HG02678 (cell line): ENCODE measurements at regions not wholly inside any gene's neighbourhood (a gene's known extent, or its start where the extent isn't known, plus 50 kb on each side); places are given as distances from the start of the nearest gene placed in this dataset.

Experiments
- ATAC-seq: cut with Tn5 transposase; IDR thresholded peaks from one replicate; pipeline ENCODE4 v1.9.1; 2021; ENCODE audit warnings: mild to moderate bottlenecking, moderate library complexity; ENCODE audit not compliant: unreplicated experiment

DNA sequence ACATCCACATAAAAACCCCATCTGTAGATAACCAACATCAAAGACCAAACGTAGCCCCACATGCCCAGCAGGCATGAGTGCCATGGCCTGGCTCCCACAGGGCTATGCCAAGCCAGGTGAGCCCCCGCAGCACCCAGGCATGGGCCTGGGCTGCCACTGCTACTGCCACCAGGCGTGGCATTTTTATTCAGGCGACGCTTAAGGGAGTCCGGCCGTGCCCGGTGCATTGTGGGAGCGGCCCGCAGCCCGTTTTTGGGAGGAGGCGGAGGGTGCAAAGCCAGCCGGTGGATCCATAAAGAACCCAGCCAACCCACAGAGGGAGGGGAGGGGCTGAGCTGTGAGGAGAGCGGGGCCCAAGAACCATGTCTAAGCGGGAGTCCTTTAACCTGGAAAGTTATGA lies 83.6 kb downstream of the XIST start:
- ATAC-seq = no peak

DNA sequence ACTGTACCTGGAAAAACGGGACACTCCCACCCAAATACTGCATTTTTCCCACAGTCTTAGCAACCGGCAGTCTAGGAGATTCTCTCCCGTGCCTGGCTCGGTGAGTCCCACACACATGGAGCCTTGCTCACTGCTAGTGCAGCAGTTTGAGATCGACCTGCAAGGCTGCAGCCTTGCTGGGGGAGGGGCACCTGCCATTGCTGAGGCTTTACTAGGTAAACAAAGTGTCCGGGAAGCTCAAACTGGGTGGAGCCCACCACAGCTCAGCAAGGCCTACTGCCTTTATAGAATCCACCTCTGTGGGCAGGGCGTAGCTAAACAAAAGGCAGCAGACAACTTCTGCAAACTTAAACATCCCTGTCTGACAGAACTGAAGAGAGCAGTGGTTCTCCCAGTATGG lies 84.4 kb downstream of the XIST start:
- ATAC-seq = no peak

DNA sequence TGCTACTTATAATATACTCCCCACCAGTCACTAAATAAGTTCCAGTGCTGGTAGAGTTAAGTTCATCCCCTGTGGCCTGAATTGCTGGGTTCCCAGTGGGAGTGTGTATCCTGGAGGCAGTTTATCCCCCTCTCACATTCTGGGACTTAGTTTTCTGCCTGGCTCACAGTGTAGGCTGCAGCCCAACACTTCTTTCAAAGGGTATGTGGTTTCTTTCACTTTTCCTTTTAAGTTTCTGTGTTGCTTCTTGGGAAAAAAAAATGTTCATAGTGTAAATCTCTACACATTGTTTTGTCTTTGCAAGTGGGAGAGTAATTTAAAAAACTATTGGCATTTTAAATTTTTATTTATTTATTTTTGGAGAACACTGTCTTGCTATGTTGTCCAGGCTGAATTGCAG lies 85.5 kb downstream of the XIST start:
- no peak for ATAC-seq

DNA sequence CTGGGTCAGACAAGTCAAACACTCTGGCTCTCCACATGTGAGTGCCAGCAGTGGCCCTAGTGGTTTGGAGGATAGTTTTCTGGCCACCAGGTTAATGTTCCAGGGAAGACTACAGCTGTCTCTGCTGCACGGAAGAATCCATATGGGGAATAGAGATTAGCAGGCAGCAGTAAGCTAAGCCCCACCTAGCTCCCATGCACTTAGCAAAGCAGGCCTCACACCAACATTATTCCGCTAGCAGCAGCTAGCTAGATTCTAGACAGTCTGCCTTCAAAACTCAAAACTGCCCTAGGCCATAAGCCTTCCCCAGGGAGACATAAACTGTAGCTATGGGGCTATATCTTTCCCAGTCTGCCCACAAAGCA lies 86.1 kb downstream of the XIST start:
- ATAC-seq = no peak

DNA sequence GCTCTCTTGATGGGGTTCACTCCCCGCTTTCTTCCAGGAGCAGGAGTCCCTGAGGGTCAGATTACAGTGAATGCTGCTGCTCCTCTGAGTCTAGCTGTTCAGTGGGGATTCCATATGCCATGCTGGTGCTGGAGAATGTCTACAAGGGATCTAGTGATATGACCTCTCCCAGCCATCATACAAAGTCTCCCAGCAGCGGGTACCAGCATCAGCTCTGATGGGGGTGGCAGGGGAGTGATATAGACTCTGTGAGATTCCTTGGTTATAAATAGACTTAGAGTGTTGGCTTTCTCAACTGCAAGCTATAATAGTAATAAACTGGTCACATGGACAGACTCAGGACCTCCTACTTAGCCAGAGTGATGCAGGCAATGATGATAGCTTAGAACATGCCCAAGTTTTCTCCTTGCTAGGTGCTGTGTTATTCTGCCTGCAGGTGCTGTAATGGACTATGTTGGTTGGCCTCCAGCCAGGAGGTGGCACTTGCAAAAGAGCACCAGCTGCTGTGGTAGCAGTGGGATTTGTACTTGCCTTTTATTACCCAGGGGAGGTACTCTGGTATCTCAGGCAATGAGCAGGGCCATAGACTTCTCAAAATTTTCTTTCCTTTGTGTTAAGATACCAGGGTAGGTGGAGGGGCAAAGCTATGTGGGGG lies 86.6 kb downstream of the XIST start:
- ATAC-seq = no peak

DNA sequence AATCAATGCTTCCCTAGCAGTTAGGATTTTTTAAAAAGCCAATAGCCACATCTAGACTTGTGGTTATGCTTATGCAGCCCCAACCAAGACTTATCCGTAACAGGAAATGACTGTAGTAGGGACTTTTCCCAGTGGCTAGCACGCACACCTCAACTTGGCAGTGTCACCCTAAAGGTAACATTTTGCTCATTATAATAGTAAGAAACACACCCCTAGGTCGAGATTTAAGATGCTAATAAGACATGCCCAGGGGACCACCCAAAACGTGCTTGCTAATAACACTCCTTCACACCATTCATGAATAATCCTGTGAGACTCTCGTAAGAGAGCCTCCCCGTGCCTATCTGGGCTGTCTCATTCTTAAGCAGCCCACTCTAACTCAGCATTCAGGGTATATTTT lies 94.3 kb downstream of the XIST start:
- ATAC-seq = peak; percentile 66
